GM12878 (cell line): ENCODE measurements at regions not wholly inside any gene's neighbourhood (a gene's known extent, or its start where the extent isn't known, plus 50 kb on each side); places are given as distances from the start of the nearest gene placed in this dataset.

Experiments used
- ATAC-seq: fragments of 200-7000 bp; cut with Tn5 transposase; 3 replicates; pipeline ENCODE4 v1.9.1; 2020; ENCODE audit warnings: mild to moderate bottlenecking, moderate library complexity
- BruUV-seq: library from RNA; stranded (reverse); fragments of 400-500 nt; replicated peaks from 2 replicates; lab custom pipeline; 2021; lab: Mats Ljungman, UMichigan
- CTCF ChIA-PET: fragments of 300-600 bp; sonication (Branson Sonifier 250); formaldehyde crosslinking; extraction: SDS; loops from one replicate; lab custom pipeline; 2021; ENCODE audit warnings: inconsistent platforms; lab: Yijun Ruan, JAX
- POLR2A ChIA-PET: fragments of 350-600 bp; formaldehyde crosslinking; extraction: SDS; loops from one replicate; lab custom pipeline; 2021; ENCODE audit warnings: inconsistent platforms; lab: Charles Lee
- RAD21 ChIA-PET: fragments of 300-600 bp; sonication (Branson Sonifier 250); formaldehyde crosslinking; loops from one replicate; lab custom pipeline; 2023; ENCODE audit warnings: antibody characterized with exemption; ENCODE audit not compliant: unreplicated experiment; lab: Charles Lee
- SMC1A ChIA-PET: fragments of 300-600 bp; sonication (Branson Sonifier 250); formaldehyde crosslinking; loops from one replicate; lab custom pipeline; 2023; ENCODE audit not compliant: unreplicated experiment, uncharacterized antibody; lab: Charles Lee
- DNase-seq: peaks from one replicate; pipeline ENCODE4 v3.0.0-alpha.2; 2011; ENCODE audit warnings: low read depth, low spot score
- FAIRE-seq: peaks from 3 replicates; lab custom pipeline; 2011; peaks lifted over from hg19 to GRCh38; lab: Jason Lieb, UNC
- H2AFZ ChIP-seq: 2 replicates; pipeline ENCODE4 v1.6.0; 2011; ENCODE audit warnings: low read depth, low read length, control low read depth; ENCODE audit not compliant: control insufficient read depth
- H3K27ac ChIP-seq: 2 replicates; pipeline ENCODE4 v1.5.1; 2011; ENCODE audit warnings: control low read depth; ENCODE audit not compliant: control insufficient read depth, insufficient read depth
- H3K27me3 ChIP-seq, 2 experiments: replicated peaks in 1 of 2; 2 replicates each; pipeline versions ENCODE4 v1.6.0 to v1.6.1; 2011; ENCODE audit warnings: low read length in 1 of 2; ENCODE audit not compliant: control insufficient read depth in 2 of 2, insufficient read depth in 2 of 2
- H3K36me3 ChIP-seq, 2 experiments: 2 replicates each; pipeline ENCODE4 v1.5.1; 2011; ENCODE audit warnings: low read length in 1 of 2; ENCODE audit not compliant: control insufficient read depth in 2 of 2, insufficient read depth in 2 of 2
- H3K4me1 ChIP-seq: 2 replicates; pipeline ENCODE4 v1.6.1; 2011; ENCODE audit warnings: mild to moderate bottlenecking, low read length, moderate library complexity, mixed read lengths; ENCODE audit not compliant: control insufficient read depth, insufficient read depth
- H3K4me2 ChIP-seq: 2 replicates; pipeline ENCODE4 v1.6.0; 2011; ENCODE audit warnings: control low read depth; ENCODE audit not compliant: control insufficient read depth, insufficient read depth
- H3K4me3 ChIP-seq: fragments of 200-600 bp; sonication (generic); 2 replicates; pipeline ENCODE4 v1.5.1; 2016
- H3K79me2 ChIP-seq: 2 replicates; pipeline ENCODE4 v1.6.0; 2011; ENCODE audit warnings: low read length; ENCODE audit not compliant: control insufficient read depth, insufficient read depth
- H3K9ac ChIP-seq: 2 replicates; pipeline ENCODE4 v1.8.0; 2011; ENCODE audit warnings: low read length, control low read depth, mixed read lengths; ENCODE audit not compliant: control insufficient read depth, insufficient read depth
- H3K9me3 ChIP-seq: replicated peaks from 3 replicates; pipeline ENCODE4 v1.5.1; 2011; ENCODE audit warnings: mild to moderate bottlenecking, low read length; ENCODE audit not compliant: control insufficient read depth, insufficient read depth
- H4K20me1 ChIP-seq: 2 replicates; pipeline ENCODE4 v1.6.0; 2011; ENCODE audit not compliant: control insufficient read depth, insufficient read depth
- ATF7 ChIP-seq: fragments of 450-650 bp; IDR thresholded peaks from 2 replicates; pipeline ENCODE4 v1.6.1; 2016; ENCODE audit warnings: low read depth, mild to moderate bottlenecking
- BMI1 ChIP-seq: fragments of 450-650 bp; IDR thresholded peaks from 2 replicates; pipeline ENCODE4 v1.6.1; 2016; ENCODE audit warnings: mild to moderate bottlenecking, moderate library complexity, borderline replicate concordance
- CBX3 ChIP-seq: fragments of 200-600 bp; sonication (generic); IDR thresholded peaks from 2 replicates; pipeline ENCODE4 v1.6.1; 2016; ENCODE audit warnings: low read depth, borderline replicate concordance
- CBX5 ChIP-seq: sonication (generic); IDR thresholded peaks from 2 replicates; pipeline ENCODE4 v1.6.1; 2016; ENCODE audit warnings: low read depth, moderate library complexity, mild to moderate bottlenecking, inconsistent platforms
- CREB1 ChIP-seq: IDR thresholded peaks from 2 replicates; pipeline ENCODE4 v1.6.1; 2012; ENCODE audit warnings: low read depth, mild to moderate bottlenecking, inconsistent platforms
- DPF2 ChIP-seq: fragments of 450-650 bp; IDR thresholded peaks from 2 replicates; pipeline ENCODE4 v1.6.1; 2017; ENCODE audit warnings: mild to moderate bottlenecking
- EGR1 ChIP-seq, 2 experiments: IDR thresholded peaks; 1 replicate in 1 of 2; 2 replicates in 1 of 2; pipeline ENCODE4 v1.6.1; 2011 to 2012; ENCODE audit warnings: low read depth in 2 of 2, low read length in 2 of 2, borderline replicate concordance in 1 of 2, mild to moderate bottlenecking in 1 of 2, moderate library complexity in 1 of 2
- ETV6 ChIP-seq, 2 experiments: fragments of 450-650 bp in 1 of 2; IDR thresholded peaks in 1 of 2; conservative IDR thresholded peaks in 1 of 2; 2 replicates each; pipeline ENCODE4 v1.6.1; 2014; ENCODE audit warnings: antibody characterized with exemption in 1 of 2, borderline replicate concordance in 1 of 2, low read depth in 1 of 2, mild to moderate bottlenecking in 1 of 2, moderate library complexity in 1 of 2
- FOXM1 ChIP-seq: IDR thresholded peaks from 2 replicates; pipeline ENCODE4 v1.6.1; 2012; ENCODE audit warnings: low read depth, mild to moderate bottlenecking, inconsistent platforms, low read length, moderate library complexity
- IKZF1 ChIP-seq: fragments of 450-650 bp; conservative IDR thresholded peaks from 2 replicates; pipeline ENCODE4 v1.6.1; 2017; ENCODE audit warnings: antibody characterized with exemption, mild to moderate bottlenecking
- JUNB ChIP-seq: IDR thresholded peaks from 2 replicates; pipeline ENCODE4 v1.6.1; 2016; ENCODE audit warnings: antibody characterized with exemption, mild to moderate bottlenecking
- MEF2B ChIP-seq: fragments of 450-650 bp; IDR thresholded peaks from 2 replicates; pipeline ENCODE4 v1.6.1; 2018; ENCODE audit warnings: mild to moderate bottlenecking, moderate library complexity; ENCODE audit not compliant: partially characterized antibody, poor library complexity, severe bottlenecking
- MTA2 ChIP-seq: fragments of 450-650 bp; IDR thresholded peaks from 2 replicates; pipeline ENCODE4 v1.6.1; 2016; ENCODE audit warnings: low read depth, mild to moderate bottlenecking, moderate library complexity
- NBN ChIP-seq: fragments of 450-650 bp; IDR thresholded peaks from 2 replicates; pipeline ENCODE4 v1.6.1; 2016
- NR2C1 ChIP-seq: fragments of 450-650 bp; IDR thresholded peaks from 2 replicates; pipeline ENCODE4 v1.6.1; 2017; ENCODE audit warnings: antibody characterized with exemption, mild to moderate bottlenecking, moderate library complexity
- NR2F1 ChIP-seq: fragments of 450-650 bp; conservative IDR thresholded peaks from 2 replicates; pipeline ENCODE4 v1.6.1; 2017; ENCODE audit warnings: mild to moderate bottlenecking
- PBX3 ChIP-seq: IDR thresholded peaks from 2 replicates; pipeline ENCODE4 v1.6.1; 2011; ENCODE audit warnings: mild to moderate bottlenecking, low read depth, low read length, moderate library complexity; ENCODE audit not compliant: insufficient replicate concordance
- YBX1 ChIP-seq: fragments of 450-650 bp; IDR thresholded peaks from 2 replicates; pipeline ENCODE4 v1.6.1; 2016; ENCODE audit warnings: antibody characterized with exemption
- ZNF217 ChIP-seq: fragments of 450-650 bp; IDR thresholded peaks from 2 replicates; pipeline ENCODE4 v1.6.1; 2017; ENCODE audit warnings: antibody characterized with exemption, mild to moderate bottlenecking
- ZNF384 ChIP-seq: IDR thresholded peaks from 2 replicates; pipeline ENCODE4 v1.6.1; 2012; ENCODE audit warnings: low read depth, mild to moderate bottlenecking, low read length, improper control_type of control experiment, borderline replicate concordance
- WGBS: methylation state at CpG from one replicate; pipeline ENCODE4 v1.1.6; 2016; ENCODE audit warnings: low lambda C conversion rate; ENCODE audit not compliant: insufficient replicate concordance, insufficient coverage; ENCODE audit errors: missing lambda C conversion rate; 5-methylcytosine and 5-hydroxymethylcytosine counted together
- in situ Hi-C: fragments of 300-500 bp; cut with MboI; formaldehyde crosslinking; loops from 9 replicates; pipeline ENCODE4 v1.14.3; 2018; ENCODE audit warnings: mixed read lengths
- intact Hi-C: fragments of 100-400 bp; cut with micrococcal nuclease; formaldehyde crosslinking; loops from one replicate; pipeline ENCODE4 v1.14.2; 2022; ENCODE audit not compliant: unreplicated experiment
- TF ChIP-seq, protein P1 (sequence below): fragments of 450-650 bp; IDR thresholded peaks from 2 replicates; pipeline ENCODE4 v1.6.1; 2016; ENCODE audit warnings: mild to moderate bottlenecking
- TF ChIP-seq, protein P2 (sequence below): IDR thresholded peaks from 2 replicates; pipeline ENCODE4 v1.6.1; 2011; ENCODE audit warnings: low read depth, low read length, improper control_type of control experiment, borderline replicate concordance

- RAD21 ChIA-PET, result interaction anchor here (0.7 kb wide), 1 partner anchor 173 kb away, joined by 3 read pairs; no protein-coding TSS in a partner anchor
- TF ChIP-seq, protein P1, sequence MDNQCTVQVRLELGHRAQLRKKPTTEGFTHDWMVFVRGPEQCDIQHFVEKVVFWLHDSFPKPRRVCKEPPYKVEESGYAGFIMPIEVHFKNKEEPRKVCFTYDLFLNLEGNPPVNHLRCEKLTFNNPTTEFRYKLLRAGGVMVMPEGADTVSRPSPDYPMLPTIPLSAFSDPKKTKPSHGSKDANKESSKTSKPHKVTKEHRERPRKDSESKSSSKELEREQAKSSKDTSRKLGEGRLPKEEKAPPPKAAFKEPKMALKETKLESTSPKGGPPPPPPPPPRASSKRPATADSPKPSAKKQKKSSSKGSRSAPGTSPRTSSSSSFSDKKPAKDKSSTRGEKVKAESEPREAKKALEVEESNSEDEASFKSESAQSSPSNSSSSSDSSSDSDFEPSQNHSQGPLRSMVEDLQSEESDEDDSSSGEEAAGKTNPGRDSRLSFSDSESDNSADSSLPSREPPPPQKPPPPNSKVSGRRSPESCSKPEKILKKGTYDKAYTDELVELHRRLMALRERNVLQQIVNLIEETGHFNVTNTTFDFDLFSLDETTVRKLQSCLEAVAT, result no peak
- TF ChIP-seq MTA2, result peak; percentile 100
- no peak for TF ChIP-seq CREB1
- TF ChIP-seq ZNF217, result peak; percentile 18; the same call in 1 of the 2 replicates
- TF ChIP-seq YBX1, result no peak
- TF ChIP-seq NR2C1, result peak; percentile 20; the same call in 1 of the 2 replicates
- TF ChIP-seq IKZF1, result peak; percentile 87
- peak; percentile 70; the same call in 1 of the 2 replicates for TF ChIP-seq BMI1
- no peak for TF ChIP-seq EGR1 (IDR thresholded peaks at IDR 0.05; ENCODE audit: borderline replicate concordance in 1 of 2, low read depth in 2 of 2, low read length in 2 of 2)
- TF ChIP-seq DPF2, result peak; percentile 91
- TF ChIP-seq FOXM1, result no peak
- TF ChIP-seq NR2F1, result peak; percentile 98
- TF ChIP-seq JUNB, result no peak
- TF ChIP-seq, protein P2, sequence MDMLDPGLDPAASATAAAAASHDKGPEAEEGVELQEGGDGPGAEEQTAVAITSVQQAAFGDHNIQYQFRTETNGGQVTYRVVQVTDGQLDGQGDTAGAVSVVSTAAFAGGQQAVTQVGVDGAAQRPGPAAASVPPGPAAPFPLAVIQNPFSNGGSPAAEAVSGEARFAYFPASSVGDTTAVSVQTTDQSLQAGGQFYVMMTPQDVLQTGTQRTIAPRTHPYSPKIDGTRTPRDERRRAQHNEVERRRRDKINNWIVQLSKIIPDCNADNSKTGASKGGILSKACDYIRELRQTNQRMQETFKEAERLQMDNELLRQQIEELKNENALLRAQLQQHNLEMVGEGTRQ, result no peak
- peak; percentile 90 for TF ChIP-seq MEF2B
- TF ChIP-seq ETV6 (conservative IDR thresholded peaks at IDR 0.05 in 1 of 2, IDR thresholded peaks at IDR 0.05 in 1 of 2; ENCODE audit: borderline replicate concordance in 1 of 2, low read depth in 1 of 2), result no peak
- TF ChIP-seq CBX5, result no peak
- TF ChIP-seq CBX3, result no peak
- TF ChIP-seq NBN, result 0 out of 2 replicates have a peak, but pooled peaks have one; percentile 24
- TF ChIP-seq ATF7, result peak; percentile 70
- peak; percentile 67; the same call in 1 of the 2 replicates for TF ChIP-seq ZNF384
- TF ChIP-seq PBX3, result peak; percentile 27
Measured at GRCh38 chr10:120156614-120157274, 264.2 kb downstream of the SEC23IP start.

More at GRCh38 chr10:120156614-120157274, 264.2 kb downstream of the SEC23IP start:
- peak; percentile 58 for ATAC-seq
- Histone ChIP-seq H2AFZ (no peak overlapping the region), H3K27me3 (no peaks in the 10 kb centered on the region), H3K27ac (no peak overlapping the region), H3K36me3 (no peaks in the 10 kb centered on the region), H4K20me1 (no peaks in the 10 kb centered on the region), H3K4me1 (no peaks in the 10 kb centered on the region), H3K4me3 (no peak overlapping the region), H3K79me2 (no peaks in the 10 kb centered on the region), H3K4me2 (no peak overlapping the region), H3K9me3 (no peaks in the 10 kb centered on the region), H3K9ac (no peak overlapping the region)
- in situ Hi-C loops (no loop called here), intact Hi-C loops (no loop called here)
- CTCF ChIA-PET, result no interaction called here
- no peak for FAIRE-seq
- POLR2A ChIA-PET, result interaction anchor here (1.1 kb wide), 1 partner anchor 11 kb away, joined by 3 read pairs; no protein-coding TSS in a partner anchor
- SMC1A ChIA-PET, result interaction anchor here (1.0 to 1.4 kb wide), 2 partner anchors 9 to 11 kb away, joined by 4 to 5 read pairs; no protein-coding TSS in a partner anchor
- 0% methylated on average over 5 of the region's 5 CpGs for WGBS
- peak; percentile 37 for DNase-seq
- BruUV-seq, result no TSS peak
